ENCODE measurements at regions not wholly inside any gene's neighbourhood (a gene's known extent, or its start where the extent isn't known, plus 50 kb on each side); places are given as distances from the start of the nearest gene placed in this dataset.

- no peak overlapping the region for H3K4me3 ChIP-seq (ENCODE audit: low read depth, low read length)
- TF ChIP-seq CTCF (IDR thresholded peaks at IDR 0.05; ENCODE audit: low read depth, low read length): no peak
Observed at GRCh38 chr10:4062751-4063150, 277.7 kb upstream of the KLF6 start.

GRCh38 chr10:4062072-4062471, 277.1 kb upstream of the KLF6 start:
- no peak for TF ChIP-seq CTCF (IDR thresholded peaks at IDR 0.05; ENCODE audit: low read depth, low read length)
- H3K4me3 ChIP-seq (ENCODE audit: low read depth, low read length): no peak overlapping the region

GRCh38 chr10:4061441-4061951, 276.5 kb upstream of the KLF6 start:
- no peak for TF ChIP-seq CTCF (IDR thresholded peaks at IDR 0.05; ENCODE audit: low read depth, low read length)

GRCh38 chr10:4059471-4060138, 274.6 kb upstream of the KLF6 start:
- no peak overlapping the region for H3K4me3 ChIP-seq (ENCODE audit: low read depth, low read length)
- TF ChIP-seq CTCF (IDR thresholded peaks at IDR 0.05; ENCODE audit: low read depth, low read length): no peak

More at GRCh38 chr10:4061441-4061951, 276.5 kb upstream of the KLF6 start:
- no peak overlapping the region for H3K4me3 ChIP-seq (ENCODE audit: low read depth, low read length)

- no peak for TF ChIP-seq CTCF (IDR thresholded peaks at IDR 0.05; ENCODE audit: low read depth, low read length)
- no peak overlapping the region for H3K4me3 ChIP-seq (ENCODE audit: low read depth, low read length)
Observed at GRCh38 chr10:4058514-4059029, 273.6 kb upstream of the KLF6 start.

GRCh38 chr10:4057725-4058513, 272.9 kb upstream of the KLF6 start:
- TF ChIP-seq CTCF (IDR thresholded peaks at IDR 0.05; ENCODE audit: low read depth, low read length): no peak
- no peak overlapping the region for H3K4me3 ChIP-seq (ENCODE audit: low read depth, low read length)

- TF ChIP-seq CTCF (IDR thresholded peaks at IDR 0.05; ENCODE audit: low read depth, low read length): no peak
- H3K4me3 ChIP-seq (ENCODE audit: low read depth, low read length): no peak overlapping the region
Observed at GRCh38 chr10:4057021-4057420, 272.0 kb upstream of the KLF6 start.
